Stimulated activated memory B cell treated with anti-CD40 and anti-IgM and Interleukin-4, amounts not matched to agents 10 μg/mL and 1 μg/mL and 100 μg/mL, for 72 hours (primary cell): ENCODE measurements at regions not wholly inside any gene's neighbourhood (a gene's known extent, or its start where the extent isn't known, plus 50 kb on each side); places are given as distances from the start of the nearest gene placed in this dataset.

ENCODE experiments used
- ATAC-seq: fragments of 150-1000 bp; cut with Tn5 transposase; 2 replicates; pipeline ENCODE4 v1.10.0; 2021
- H3K27ac Mint-ChIP-seq: one replicate; pipeline ENCODE4 v1.8.0; 2022; ENCODE audit warnings: mild to moderate bottlenecking, mixed read lengths
- H3K27me3 Mint-ChIP-seq: one replicate; pipeline ENCODE4 v1.8.0; 2022; ENCODE audit warnings: mixed read lengths
- H3K36me3 Mint-ChIP-seq: one replicate; pipeline ENCODE4 v1.8.0; 2022; ENCODE audit warnings: mixed read lengths
- H3K4me1 Mint-ChIP-seq: one replicate; pipeline ENCODE4 v1.8.0; 2022; ENCODE audit warnings: mixed read lengths
- H3K4me3 Mint-ChIP-seq: one replicate; pipeline ENCODE4 v1.8.0; 2022; ENCODE audit warnings: mild to moderate bottlenecking, moderate library complexity, mixed read lengths
- H3K9me3 Mint-ChIP-seq: one replicate; pipeline ENCODE4 v1.8.0; 2022; ENCODE audit warnings: mixed read lengths

GRCh38 chr4:19403786-19404370 is 847.8 kb upstream of the SLIT2 start:
- H3K27me3 Mint-ChIP-seq, result no peaks in the 10 kb centered on the region
- H3K36me3 Mint-ChIP-seq, result no peaks in the 10 kb centered on the region
- no peak for ATAC-seq
- H3K9me3 Mint-ChIP-seq, result no peaks in the 10 kb centered on the region
- H3K4me3 Mint-ChIP-seq, result no peak overlapping the region
- no peaks in the 10 kb centered on the region for H3K4me1 Mint-ChIP-seq
- H3K27ac Mint-ChIP-seq, result no peak overlapping the region

GRCh38 chr4:19402581-19403065 is 849.1 kb upstream of the SLIT2 start:
- H3K4me3 Mint-ChIP-seq, result no peak overlapping the region
- H3K36me3 Mint-ChIP-seq, result no peaks in the 10 kb centered on the region
- no peaks in the 10 kb centered on the region for H3K4me1 Mint-ChIP-seq
- H3K27ac Mint-ChIP-seq, result no peak overlapping the region
- no peak for ATAC-seq
- H3K9me3 Mint-ChIP-seq, result no peaks in the 10 kb centered on the region
- H3K27me3 Mint-ChIP-seq, result no peaks in the 10 kb centered on the region

GRCh38 chr4:19401301-19402080 is 850.2 kb upstream of the SLIT2 start:
- Mint-ChIP-seq H3K36me3 (no peaks in the 10 kb centered on the region), H3K4me1 (no peaks in the 10 kb centered on the region), H3K9me3 (no peaks in the 10 kb centered on the region), H3K4me3 (no peak overlapping the region), H3K27me3 (no peaks in the 10 kb centered on the region), H3K27ac (no peak overlapping the region)
- no peak for ATAC-seq

GRCh38 chr4:19400820-19401219 is 850.9 kb upstream of the SLIT2 start:
- Mint-ChIP-seq H3K27ac (no peak overlapping the region), H3K4me3 (no peak overlapping the region), H3K27me3 (no peaks in the 10 kb centered on the region), H3K36me3 (no peaks in the 10 kb centered on the region), H3K9me3 (no peaks in the 10 kb centered on the region), H3K4me1 (no peaks in the 10 kb centered on the region)
- ATAC-seq, result no peak

GRCh38 chr4:19399001-19399400 is 852.7 kb upstream of the SLIT2 start:
- Mint-ChIP-seq H3K4me1 (no peaks in the 10 kb centered on the region), H3K27me3 (no peaks in the 10 kb centered on the region), H3K27ac (no peak overlapping the region), H3K4me3 (no peak overlapping the region), H3K36me3 (no peaks in the 10 kb centered on the region), H3K9me3 (no peaks in the 10 kb centered on the region)
- ATAC-seq, result no peak

- H3K27me3 Mint-ChIP-seq, result no peaks in the 10 kb centered on the region
- H3K27ac Mint-ChIP-seq, result no peak overlapping the region
- H3K4me1 Mint-ChIP-seq, result no peaks in the 10 kb centered on the region
- H3K9me3 Mint-ChIP-seq, result peaks cover 11% of the 10 kb centered on the region
- H3K4me3 Mint-ChIP-seq, result no peak overlapping the region
- ATAC-seq, result no peak
- H3K36me3 Mint-ChIP-seq, result no peaks in the 10 kb centered on the region
Measured at GRCh38 chr4:19386786-19387185, 864.9 kb upstream of the SLIT2 start.

GRCh38 chr4:19382993-19383756 is 868.5 kb upstream of the SLIT2 start:
- ATAC-seq, result no peak
- Mint-ChIP-seq H3K36me3 (no peaks in the 10 kb centered on the region), H3K27me3 (no peaks in the 10 kb centered on the region), H3K9me3 (peaks cover 12% of the 10 kb centered on the region), H3K27ac (no peak overlapping the region), H3K4me3 (no peak overlapping the region), H3K4me1 (no peaks in the 10 kb centered on the region)

GRCh38 chr4:19381068-19381467 is 870.6 kb upstream of the SLIT2 start:
- Mint-ChIP-seq H3K27ac (no peak overlapping the region), H3K9me3 (peaks cover 10% of the 10 kb centered on the region), H3K36me3 (no peaks in the 10 kb centered on the region), H3K4me3 (no peak overlapping the region), H3K27me3 (no peaks in the 10 kb centered on the region), H3K4me1 (no peaks in the 10 kb centered on the region)
- ATAC-seq, result no peak

GRCh38 chr4:19380600-19380999 is 871.1 kb upstream of the SLIT2 start:
- no peak overlapping the region for H3K4me3 Mint-ChIP-seq
- ATAC-seq, result no peak
- no peak overlapping the region for H3K27ac Mint-ChIP-seq
- no peaks in the 10 kb centered on the region for H3K4me1 Mint-ChIP-seq
- peaks cover 10% of the 10 kb centered on the region for H3K9me3 Mint-ChIP-seq
- H3K27me3 Mint-ChIP-seq, result no peaks in the 10 kb centered on the region
- no peaks in the 10 kb centered on the region for H3K36me3 Mint-ChIP-seq

GRCh38 chr4:19379191-19379708 is 872.5 kb upstream of the SLIT2 start:
- no peaks in the 10 kb centered on the region for H3K4me1 Mint-ChIP-seq

GRCh38 chr4:19375931-19376330 is 875.8 kb upstream of the SLIT2 start:
- no peaks in the 10 kb centered on the region for H3K36me3 Mint-ChIP-seq
- no peak overlapping the region for H3K27ac Mint-ChIP-seq
- no peaks in the 10 kb centered on the region for H3K4me1 Mint-ChIP-seq
- H3K9me3 Mint-ChIP-seq, result no peaks in the 10 kb centered on the region
- H3K4me3 Mint-ChIP-seq, result no peak overlapping the region
- no peak for ATAC-seq
- H3K27me3 Mint-ChIP-seq, result no peaks in the 10 kb centered on the region

More at GRCh38 chr4:19379191-19379708, 872.5 kb upstream of the SLIT2 start:
- H3K36me3 Mint-ChIP-seq, result no peaks in the 10 kb centered on the region
- ATAC-seq, result no peak
- H3K27ac Mint-ChIP-seq, result no peak overlapping the region
- no peaks in the 10 kb centered on the region for H3K27me3 Mint-ChIP-seq
- no peak overlapping the region for H3K4me3 Mint-ChIP-seq
- H3K9me3 Mint-ChIP-seq, result peaks cover 10% of the 10 kb centered on the region

GRCh38 chr4:19375136-19375804 is 876.4 kb upstream of the SLIT2 start:
- ATAC-seq, result no peak
- no peak overlapping the region for H3K4me3 Mint-ChIP-seq
- H3K27me3 Mint-ChIP-seq, result no peaks in the 10 kb centered on the region
- H3K9me3 Mint-ChIP-seq, result no peaks in the 10 kb centered on the region
- H3K27ac Mint-ChIP-seq, result no peak overlapping the region
- no peaks in the 10 kb centered on the region for H3K36me3 Mint-ChIP-seq
- no peaks in the 10 kb centered on the region for H3K4me1 Mint-ChIP-seq

GRCh38 chr4:19372390-19372789 is 879.3 kb upstream of the SLIT2 start:
- Mint-ChIP-seq H3K27me3 (no peaks in the 10 kb centered on the region), H3K4me1 (no peaks in the 10 kb centered on the region), H3K36me3 (no peaks in the 10 kb centered on the region), H3K27ac (no peak overlapping the region), H3K4me3 (no peak overlapping the region), H3K9me3 (no peaks in the 10 kb centered on the region)
- no peak for ATAC-seq

- Mint-ChIP-seq H3K4me3 (no peak overlapping the region), H3K27ac (no peak overlapping the region), H3K4me1 (no peaks in the 10 kb centered on the region), H3K27me3 (no peaks in the 10 kb centered on the region), H3K9me3 (no peaks in the 10 kb centered on the region), H3K36me3 (no peaks in the 10 kb centered on the region)
- ATAC-seq, result no peak
Measured at GRCh38 chr4:19368800-19369199, 882.9 kb upstream of the SLIT2 start.

GRCh38 chr4:19366916-19367315 is 884.8 kb upstream of the SLIT2 start:
- H3K4me1 Mint-ChIP-seq, result no peaks in the 10 kb centered on the region
- no peaks in the 10 kb centered on the region for H3K36me3 Mint-ChIP-seq

More at GRCh38 chr4:19366916-19367315, 884.8 kb upstream of the SLIT2 start:
- no peak overlapping the region for H3K27ac Mint-ChIP-seq
- no peak overlapping the region for H3K4me3 Mint-ChIP-seq
- ATAC-seq, result no peak
- no peaks in the 10 kb centered on the region for H3K9me3 Mint-ChIP-seq
- no peaks in the 10 kb centered on the region for H3K27me3 Mint-ChIP-seq
